HG02610 (cell line): ENCODE measurements at regions not wholly inside any gene's neighbourhood (a gene's known extent, or its start where the extent isn't known, plus 50 kb on each side); places are given as distances from the start of the nearest gene placed in this dataset.

Source experiments
- ATAC-seq: cut with Tn5 transposase; IDR thresholded peaks from one replicate; pipeline ENCODE4 v1.9.1; 2021; ENCODE audit warnings: mild to moderate bottlenecking, moderate library complexity; ENCODE audit not compliant: unreplicated experiment

DNA sequence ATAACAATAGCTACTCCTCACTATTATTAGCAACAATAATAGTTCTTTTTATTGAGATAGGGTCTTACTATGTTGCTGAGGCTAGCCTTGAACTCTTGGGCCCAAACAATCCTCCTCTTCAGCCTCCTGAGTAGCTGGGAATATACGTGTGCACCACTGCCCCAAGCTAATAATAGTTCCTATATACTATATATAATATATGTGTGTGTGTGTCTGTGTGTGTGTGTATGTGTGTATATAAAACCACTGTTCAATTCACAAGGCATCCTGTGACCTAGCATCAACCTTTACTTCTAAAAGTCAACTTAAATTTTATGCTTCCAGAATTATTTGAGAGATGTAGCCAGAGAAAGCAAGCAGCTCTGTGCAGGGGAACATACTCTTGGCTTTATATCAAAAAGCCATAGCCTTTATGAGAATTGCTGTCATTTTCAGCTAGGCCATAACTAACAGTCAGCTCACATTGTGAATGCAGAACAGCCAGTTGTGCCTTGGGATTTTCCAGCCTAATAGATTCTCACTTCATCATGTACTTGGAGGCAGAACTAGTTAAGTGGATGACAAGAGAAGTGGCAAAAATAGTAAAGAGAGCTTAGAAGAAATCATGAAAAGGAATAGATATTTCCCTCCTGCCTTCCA lies 665.5 kb downstream of the NYAP2 start:
- no peak for ATAC-seq

GRCh38 chr2:226063704-226064440 lies 664.4 kb downstream of the NYAP2 start:
- no peak for ATAC-seq

GRCh38 chr2:226059961-226060627 lies 660.6 kb downstream of the NYAP2 start:
- ATAC-seq = no peak

- ATAC-seq = no peak
Measured at GRCh38 chr2:226057914-226058313, 658.4 kb downstream of the NYAP2 start.

- no peak for ATAC-seq
Measured at GRCh38 chr2:226057365-226057764, 657.9 kb downstream of the NYAP2 start.

- ATAC-seq = no peak
Measured at GRCh38 chr2:226052772-226053416, 653.4 kb downstream of the NYAP2 start.

GRCh38 chr2:226050822-226051221 lies 651.3 kb downstream of the NYAP2 start:
- no peak for ATAC-seq

GRCh38 chr2:226048611-226049010 lies 649.1 kb downstream of the NYAP2 start:
- no peak for ATAC-seq

DNA sequence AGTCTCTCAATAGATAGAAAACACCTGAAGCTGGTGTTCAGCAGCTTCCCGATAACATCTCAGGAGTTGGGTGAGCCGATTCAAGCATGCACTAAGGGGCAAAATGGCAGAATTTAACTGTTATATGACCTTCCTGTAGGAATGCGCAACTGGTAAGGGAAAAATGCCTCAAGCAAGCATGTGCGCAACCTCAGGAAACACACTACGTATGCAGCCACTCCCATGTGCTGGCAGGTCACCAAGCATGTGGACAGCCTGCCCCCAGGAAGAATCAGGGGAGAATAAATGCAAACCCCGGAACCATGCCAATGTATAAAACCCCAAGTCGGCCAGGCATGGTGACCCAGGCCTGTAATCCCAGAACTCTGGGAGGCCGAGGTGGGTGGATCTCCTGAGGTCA lies 645.6 kb downstream of the NYAP2 start:
- ATAC-seq = no peak

GRCh38 chr2:226040344-226040900 lies 640.9 kb downstream of the NYAP2 start:
- ATAC-seq = no peak

- no peak for ATAC-seq
Measured at GRCh38 chr2:226037526-226037925, 638.0 kb downstream of the NYAP2 start.

- ATAC-seq = no peak
Measured at GRCh38 chr2:226031647-226032501, 632.4 kb downstream of the NYAP2 start.

- ATAC-seq = peak; percentile 39
Measured at GRCh38 chr2:226030788-226031646, 631.5 kb downstream of the NYAP2 start.

DNA sequence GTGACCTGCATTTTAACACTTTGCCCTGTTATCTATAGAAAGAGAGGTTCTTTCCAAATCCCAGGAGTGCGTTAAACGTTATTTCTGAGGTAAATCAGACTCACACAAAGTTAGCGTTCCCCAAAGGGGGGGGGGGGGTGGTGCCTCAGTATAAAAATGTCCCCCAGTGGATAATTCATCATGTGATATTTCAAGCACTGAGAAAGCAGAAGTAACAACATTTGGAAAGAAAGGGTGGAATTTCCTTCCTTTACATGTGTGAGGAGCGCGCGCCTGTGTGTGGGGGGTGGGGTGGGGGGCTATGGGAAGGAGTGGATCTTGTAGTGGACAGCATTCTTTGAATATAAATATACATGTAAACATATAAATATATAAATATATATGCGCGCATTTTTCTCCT lies 630.9 kb downstream of the NYAP2 start:
- ATAC-seq = no peak

GRCh38 chr2:226023946-226024345 lies 624.4 kb downstream of the NYAP2 start:
- no peak for ATAC-seq

GRCh38 chr2:226023383-226023782 lies 623.9 kb downstream of the NYAP2 start:
- no peak for ATAC-seq

DNA sequence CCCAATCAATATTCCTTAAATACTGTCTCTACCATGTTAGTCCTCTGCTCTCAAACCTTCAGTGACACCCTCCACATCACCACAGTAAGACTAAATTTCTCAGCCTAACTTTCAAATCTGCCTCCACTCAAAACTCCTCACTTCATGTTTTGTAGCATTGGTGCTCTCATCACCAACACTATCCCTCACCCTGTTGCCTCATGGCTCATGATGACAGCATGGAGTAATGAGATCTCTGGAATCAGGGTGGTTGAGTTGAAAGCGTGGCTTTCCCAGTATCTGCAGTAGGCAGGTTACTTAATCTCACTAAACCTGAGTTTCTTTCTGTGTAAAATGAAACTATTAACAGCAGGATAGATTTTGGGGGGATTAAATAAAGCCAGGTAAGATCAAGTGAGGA lies 621.4 kb downstream of the NYAP2 start:
- ATAC-seq = no peak

GRCh38 chr2:226020176-226020575 lies 620.7 kb downstream of the NYAP2 start:
- no peak for ATAC-seq

GRCh38 chr2:226018641-226019040 lies 619.1 kb downstream of the NYAP2 start:
- ATAC-seq = no peak
